Neural progenitor cell (in vitro differentiated cells): ENCODE measurements at regions not wholly inside any gene's neighbourhood (a gene's known extent, or its start where the extent isn't known, plus 50 kb on each side); places are given as distances from the start of the nearest gene placed in this dataset.

Experiments
- DNase-seq: peaks from one replicate; pipeline ENCODE4 v3.0.0-alpha.2; 2016; ENCODE audit warnings: low spot score
- H2AFZ ChIP-seq: fragments of 200-600 bp; sonication (generic); replicated peaks from 2 replicates; pipeline ENCODE4 v1.6.1; 2016; ENCODE audit warnings: antibody characterized with exemption
- H3F3A ChIP-seq: fragments of 200-600 bp; sonication (generic); 2 replicates; pipeline ENCODE4 v1.6.1; 2016; ENCODE audit warnings: antibody characterized with exemption, low read depth
- H3K27ac ChIP-seq: fragments of 200-600 bp; sonication (generic); 2 replicates; pipeline ENCODE4 v1.5.1; 2016; ENCODE audit warnings: mild to moderate bottlenecking
- H3K27me3 ChIP-seq: fragments of 200-600 bp; sonication (generic); 2 replicates; pipeline ENCODE4 v1.6.1; 2016; ENCODE audit warnings: mild to moderate bottlenecking, moderate library complexity
- H3K36me3 ChIP-seq: fragments of 200-600 bp; sonication (generic); 2 replicates; pipeline ENCODE4 v1.5.1; 2016
- H3K4me1 ChIP-seq: fragments of 200-600 bp; sonication (generic); 2 replicates; pipeline ENCODE4 v1.6.1; 2016; ENCODE audit warnings: mixed run types
- H3K4me2 ChIP-seq: fragments of 200-600 bp; sonication (generic); 2 replicates; pipeline ENCODE4 v1.6.1; 2016
- H3K4me3 ChIP-seq: fragments of 200-600 bp; sonication (generic); 2 replicates; pipeline ENCODE4 v1.5.1; 2016
- H3K79me2 ChIP-seq: fragments of 200-600 bp; sonication (generic); 2 replicates; pipeline ENCODE4 v1.6.1; 2016; ENCODE audit warnings: low read depth
- H3K9ac ChIP-seq: fragments of 200-600 bp; sonication (generic); 2 replicates; pipeline ENCODE4 v1.6.1; 2016
- H3K9me3 ChIP-seq: fragments of 200-600 bp; sonication (generic); 2 replicates; pipeline ENCODE4 v1.5.1; 2016; ENCODE audit warnings: low read depth
- H4K20me1 ChIP-seq: fragments of 200-600 bp; sonication (generic); 2 replicates; pipeline ENCODE4 v1.6.1; 2016; ENCODE audit warnings: low read depth
- H3K27ac Mint-ChIP-seq: 3 replicates; pipeline ENCODE4 v1.8.0; 2021; ENCODE audit warnings: mixed read lengths
- H3K27me3 Mint-ChIP-seq: 2 replicates; pipeline ENCODE4 v1.8.0; 2022; ENCODE audit warnings: low read depth, mild to moderate bottlenecking, inconsistent platforms, moderate library complexity, mixed read lengths; ENCODE audit not compliant: insufficient read depth
- H3K36me3 Mint-ChIP-seq: 3 replicates; pipeline ENCODE4 v1.8.0; 2021; ENCODE audit warnings: mixed read lengths
- H3K4me1 Mint-ChIP-seq: 3 replicates; pipeline ENCODE4 v1.8.0; 2021; ENCODE audit warnings: mixed read lengths
- H3K4me3 Mint-ChIP-seq: 3 replicates; pipeline ENCODE4 v1.8.0; 2021; ENCODE audit warnings: mild to moderate bottlenecking, moderate library complexity, mixed read lengths
- H3K9me3 Mint-ChIP-seq: 3 replicates; pipeline ENCODE4 v1.8.0; 2020; ENCODE audit warnings: mixed read lengths
- CTCF ChIP-seq: fragments of 200-600 bp; sonication (generic); IDR thresholded peaks from 2 replicates; pipeline ENCODE4 v1.5.1; 2017; ENCODE audit warnings: antibody characterized with exemption, mild to moderate bottlenecking
- EZH2 ChIP-seq: fragments of 200-600 bp; sonication (generic); IDR thresholded peaks from 2 replicates; pipeline ENCODE4 v1.6.1; 2017; ENCODE audit warnings: antibody characterized with exemption, mild to moderate bottlenecking, moderate library complexity
- EZH2phosphoT487 ChIP-seq: fragments of 200-600 bp; sonication (generic); IDR thresholded peaks from 2 replicates; pipeline ENCODE4 v1.6.1; 2017; ENCODE audit warnings: antibody characterized with exemption

- Histone ChIP-seq H2AFZ (no peak overlapping the region), H3K4me3 (no peak overlapping the region), H3K4me2 (peak overlapping the region; percentile 22), H3K27ac (no peak overlapping the region), H3K36me3 (no peaks in the 10 kb centered on the region), H3K9me3 (no peaks in the 10 kb centered on the region), H3F3A (peaks cover 11% of the 10 kb centered on the region), H3K27me3 (no peaks in the 10 kb centered on the region), H3K79me2 (no peaks in the 10 kb centered on the region), H3K9ac (no peak overlapping the region), H3K4me1 (peaks cover 43% of the 10 kb centered on the region), H4K20me1 (no peaks in the 10 kb centered on the region)
- H3K36me3 Mint-ChIP-seq = no peaks in the 10 kb centered on the region
- H3K27ac Mint-ChIP-seq = peak overlapping the region; percentile 62
- DNase-seq = no peak
- TF ChIP-seq EZH2phosphoT487 (no peak), EZH2 (no peak), CTCF (no peak)
- H3K27me3 Mint-ChIP-seq = no peaks in the 10 kb centered on the region
- peaks cover 9% of the 10 kb centered on the region for H3K9me3 Mint-ChIP-seq
- H3K4me3 Mint-ChIP-seq = no peak overlapping the region
- H3K4me1 Mint-ChIP-seq = peaks cover 48% of the 10 kb centered on the region
Measured at GRCh38 chr4:41436419-41436818, 101.5 kb upstream of the LIMCH1 start.

GRCh38 chr4:41437111-41437536, 100.8 kb upstream of the LIMCH1 start:
- H3K4me3 ChIP-seq = no peak overlapping the region
- H3K9me3 ChIP-seq = no peaks in the 10 kb centered on the region
- TF ChIP-seq CTCF = no peak
- TF ChIP-seq EZH2phosphoT487 = no peak
- TF ChIP-seq EZH2 = no peak

GRCh38 chr4:41438931-41439297, 99.0 kb upstream of the LIMCH1 start:
- Mint-ChIP-seq H3K36me3 (no peaks in the 10 kb centered on the region), H3K4me1 (peaks cover 27% of the 10 kb centered on the region), H3K9me3 (peaks cover 5% of the 10 kb centered on the region), H3K27ac (no peak overlapping the region), H3K27me3 (no peaks in the 10 kb centered on the region), H3K4me3 (no peak overlapping the region)
- no peaks in the 10 kb centered on the region for H3K27me3 ChIP-seq
- DNase-seq = no peak
- no peak overlapping the region for H3K4me2 ChIP-seq
- H3K4me1 ChIP-seq = peaks cover 19% of the 10 kb centered on the region
- H3K9me3 ChIP-seq = no peaks in the 10 kb centered on the region
- H2AFZ ChIP-seq = no peak overlapping the region
- H3K4me3 ChIP-seq = no peak overlapping the region
- H3K27ac ChIP-seq = no peak overlapping the region
- no peaks in the 10 kb centered on the region for H3K79me2 ChIP-seq
- H3K9ac ChIP-seq = no peak overlapping the region
- TF ChIP-seq EZH2phosphoT487 = no peak
- no peaks in the 10 kb centered on the region for H3F3A ChIP-seq
- H3K36me3 ChIP-seq = no peaks in the 10 kb centered on the region
- no peaks in the 10 kb centered on the region for H4K20me1 ChIP-seq

More at GRCh38 chr4:41437111-41437536, 100.8 kb upstream of the LIMCH1 start:
- Histone ChIP-seq H3K4me1 (peaks cover 36% of the 10 kb centered on the region), H3K4me2 (peak overlapping the region; percentile 22), H3K9ac (no peak overlapping the region), H3F3A (peaks cover 10% of the 10 kb centered on the region), H3K79me2 (no peaks in the 10 kb centered on the region), H4K20me1 (no peaks in the 10 kb centered on the region), H3K36me3 (no peaks in the 10 kb centered on the region), H3K27me3 (no peaks in the 10 kb centered on the region), H2AFZ (peak overlapping the region; percentile 15), H3K27ac (no peak overlapping the region)
- peak; percentile 57 for DNase-seq
- H3K27ac Mint-ChIP-seq = peak overlapping the region; percentile 62
- peaks cover 41% of the 10 kb centered on the region for H3K4me1 Mint-ChIP-seq
- H3K36me3 Mint-ChIP-seq = no peaks in the 10 kb centered on the region
- H3K9me3 Mint-ChIP-seq = peaks cover 9% of the 10 kb centered on the region
- no peaks in the 10 kb centered on the region for H3K27me3 Mint-ChIP-seq
- H3K4me3 Mint-ChIP-seq = peak overlapping the region; percentile 11

GRCh38 chr4:41442810-41443209, 95.1 kb upstream of the LIMCH1 start:
- Histone ChIP-seq H2AFZ (no peak overlapping the region), H3K36me3 (no peaks in the 10 kb centered on the region), H3K9ac (no peak overlapping the region), H3K79me2 (no peaks in the 10 kb centered on the region), H3K9me3 (no peaks in the 10 kb centered on the region), H3K27ac (no peak overlapping the region), H3K4me1 (peaks cover under 1% of the 10 kb centered on the region), H4K20me1 (no peaks in the 10 kb centered on the region), H3K4me2 (no peak overlapping the region), H3K4me3 (no peak overlapping the region), H3K27me3 (no peaks in the 10 kb centered on the region), H3F3A (no peaks in the 10 kb centered on the region)
- no peak overlapping the region for H3K4me3 Mint-ChIP-seq
- H3K36me3 Mint-ChIP-seq = no peaks in the 10 kb centered on the region
- no peak for DNase-seq
- H3K27ac Mint-ChIP-seq = no peak overlapping the region
- peaks cover 9% of the 10 kb centered on the region for H3K4me1 Mint-ChIP-seq
- no peaks in the 10 kb centered on the region for H3K27me3 Mint-ChIP-seq
- H3K9me3 Mint-ChIP-seq = no peaks in the 10 kb centered on the region
- TF ChIP-seq CTCF = no peak
- TF ChIP-seq EZH2phosphoT487 = no peak
- TF ChIP-seq EZH2 = no peak
